GM18867 (cell line): ENCODE measurements at regions not wholly inside any gene's neighbourhood (a gene's known extent, or its start where the extent isn't known, plus 50 kb on each side); places are given as distances from the start of the nearest gene placed in this dataset.

ENCODE experiments used
- ATAC-seq: cut with Tn5 transposase; IDR thresholded peaks from one replicate; pipeline ENCODE4 v1.9.1; 2021; ENCODE audit warnings: mild to moderate bottlenecking, moderate library complexity; ENCODE audit not compliant: unreplicated experiment

GRCh38 chr5:133696782-133697507 lies 84.6 kb upstream of the FSTL4 start:
- ATAC-seq: no peak

DNA sequence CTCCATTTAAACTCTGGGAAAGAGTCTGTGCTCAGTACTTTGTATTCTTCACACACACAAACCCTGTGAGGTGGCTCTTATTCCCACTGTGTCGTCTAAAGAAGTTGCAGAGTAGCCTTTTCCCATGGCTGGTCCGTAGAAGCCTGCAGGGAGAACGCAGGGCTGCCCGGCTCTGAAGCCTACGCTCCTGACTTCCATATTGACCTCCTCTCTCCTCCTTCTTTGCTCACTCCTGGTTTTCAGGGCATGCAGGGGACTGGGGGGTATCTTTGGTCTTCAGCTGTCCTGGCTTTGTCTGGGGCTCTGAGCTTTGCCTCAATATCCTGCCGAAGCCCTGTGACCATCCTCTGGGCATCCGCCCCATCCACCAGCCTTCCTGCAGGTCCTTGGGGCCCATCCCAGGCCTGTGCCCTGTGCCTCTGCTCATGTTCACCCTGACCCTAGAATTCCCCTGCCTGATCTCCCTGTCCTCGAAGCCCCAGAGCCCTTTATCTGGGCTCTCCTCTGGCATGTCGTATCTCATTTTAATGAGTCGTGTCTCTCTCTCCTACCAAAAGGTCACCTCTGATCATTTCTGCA lies 83.8 kb upstream of the FSTL4 start:
- ATAC-seq: no peak

- ATAC-seq: no peak
These were observed 82.0 kb upstream of the FSTL4 start for GRCh38 chr5:133694181-133694831.

DNA sequence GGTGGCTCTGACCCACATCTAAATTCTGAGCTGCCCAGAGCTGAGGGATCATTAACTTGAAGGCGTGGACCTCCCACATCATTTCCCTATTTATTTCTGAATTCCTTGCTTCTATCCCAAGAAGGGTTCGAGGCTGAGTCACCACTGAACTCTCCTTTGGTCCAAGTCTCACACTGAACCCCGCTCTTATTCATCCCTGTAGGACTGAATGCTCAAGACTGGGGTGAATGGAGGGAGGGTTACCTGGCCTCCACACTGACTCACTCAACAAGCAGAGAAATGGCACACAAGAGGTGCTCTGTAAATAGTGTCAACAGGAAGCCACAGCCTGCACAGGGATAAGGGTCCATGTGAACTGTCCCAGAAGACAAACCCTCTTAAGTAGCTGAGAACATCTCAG lies 79.1 kb upstream of the FSTL4 start:
- no peak for ATAC-seq

DNA sequence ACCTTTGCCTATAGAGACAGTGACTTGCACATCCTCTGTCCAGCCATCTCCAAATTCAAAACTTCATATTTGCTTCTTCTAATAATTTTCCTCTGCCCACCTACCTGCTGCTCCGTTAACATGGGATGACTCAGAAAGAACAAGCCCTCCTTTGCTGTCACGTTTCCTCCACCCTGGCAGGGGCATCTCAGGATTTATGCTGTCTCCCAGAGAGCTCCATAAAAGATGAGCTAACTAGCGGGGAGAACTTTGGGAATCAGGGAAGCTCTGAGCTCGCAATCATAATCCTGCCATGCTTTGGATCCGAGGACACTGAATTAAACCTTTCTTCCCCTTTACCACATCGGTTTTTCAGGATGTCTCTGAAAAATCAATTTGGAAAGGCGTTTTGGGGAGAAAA lies 78.4 kb upstream of the FSTL4 start:
- no peak for ATAC-seq

- ATAC-seq: peak; percentile 63
These were observed 76.0 kb upstream of the FSTL4 start for GRCh38 chr5:133688391-133688790.

DNA sequence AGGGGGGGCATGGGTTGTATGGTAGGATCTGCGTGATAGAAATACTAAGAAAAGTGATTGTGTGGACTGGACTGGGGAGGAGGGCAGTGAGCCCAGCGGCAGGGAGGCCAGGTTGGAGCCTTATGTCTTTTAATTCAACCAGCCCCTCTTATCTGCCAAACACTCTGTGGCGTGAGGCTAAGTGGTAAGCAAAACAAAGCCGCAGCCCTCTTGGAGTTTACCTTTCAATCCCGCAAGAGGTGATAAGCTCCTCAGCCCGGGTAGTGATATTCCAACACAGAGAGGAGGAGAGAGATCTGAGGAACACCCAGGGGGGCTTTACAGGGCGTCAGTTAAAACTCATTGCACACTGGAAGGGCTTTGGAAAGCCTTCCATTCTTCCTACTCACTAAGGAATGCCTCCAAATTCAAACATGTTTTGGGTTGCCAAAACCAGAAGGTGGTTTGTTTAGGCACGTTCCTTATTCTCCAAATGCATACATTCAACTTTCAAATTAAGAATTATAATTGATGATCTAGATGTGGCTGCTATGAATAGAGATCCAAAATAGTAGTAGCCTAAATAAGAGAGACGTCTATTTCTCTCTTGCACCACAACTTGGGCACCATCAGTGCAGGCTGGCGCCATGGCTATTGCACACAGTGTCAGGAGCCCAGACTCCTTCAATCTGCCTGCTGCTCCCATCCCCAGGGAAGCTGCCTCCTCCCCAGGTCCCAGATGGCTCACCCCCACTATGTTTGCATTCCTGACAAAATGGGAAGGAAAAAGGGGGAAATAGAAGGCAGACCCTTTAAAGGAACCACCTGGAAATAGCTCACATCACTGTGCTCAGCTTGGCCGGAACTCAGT lies 75.1 kb upstream of the FSTL4 start:
- ATAC-seq: no peak

GRCh38 chr5:133686566-133686965 lies 74.2 kb upstream of the FSTL4 start:
- ATAC-seq: no peak

GRCh38 chr5:133685402-133686018 lies 73.2 kb upstream of the FSTL4 start:
- no peak for ATAC-seq

- no peak for ATAC-seq
These were observed 71.6 kb upstream of the FSTL4 start for GRCh38 chr5:133683646-133684596.

GRCh38 chr5:133682451-133682850 lies 70.1 kb upstream of the FSTL4 start:
- no peak for ATAC-seq

DNA sequence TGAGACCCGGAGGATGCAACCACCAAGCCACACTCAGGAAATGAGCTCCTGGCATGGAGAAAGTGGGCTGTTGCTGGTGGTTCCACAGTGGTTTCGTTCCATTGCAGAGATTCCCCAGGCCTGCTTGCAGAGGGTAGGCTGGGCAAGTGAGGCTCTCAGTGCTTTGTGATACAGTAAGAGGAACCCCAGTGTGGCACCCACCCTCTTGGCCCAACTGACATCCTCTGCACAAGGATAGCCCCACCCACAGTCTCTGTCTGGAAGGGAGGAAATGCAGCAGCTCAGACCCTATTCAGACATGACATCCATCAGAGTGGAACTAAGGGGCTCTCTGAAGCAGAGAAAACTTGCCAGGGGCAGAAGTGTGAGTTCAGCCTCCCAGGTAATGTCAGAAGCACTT lies 69.6 kb upstream of the FSTL4 start:
- ATAC-seq: no peak

DNA sequence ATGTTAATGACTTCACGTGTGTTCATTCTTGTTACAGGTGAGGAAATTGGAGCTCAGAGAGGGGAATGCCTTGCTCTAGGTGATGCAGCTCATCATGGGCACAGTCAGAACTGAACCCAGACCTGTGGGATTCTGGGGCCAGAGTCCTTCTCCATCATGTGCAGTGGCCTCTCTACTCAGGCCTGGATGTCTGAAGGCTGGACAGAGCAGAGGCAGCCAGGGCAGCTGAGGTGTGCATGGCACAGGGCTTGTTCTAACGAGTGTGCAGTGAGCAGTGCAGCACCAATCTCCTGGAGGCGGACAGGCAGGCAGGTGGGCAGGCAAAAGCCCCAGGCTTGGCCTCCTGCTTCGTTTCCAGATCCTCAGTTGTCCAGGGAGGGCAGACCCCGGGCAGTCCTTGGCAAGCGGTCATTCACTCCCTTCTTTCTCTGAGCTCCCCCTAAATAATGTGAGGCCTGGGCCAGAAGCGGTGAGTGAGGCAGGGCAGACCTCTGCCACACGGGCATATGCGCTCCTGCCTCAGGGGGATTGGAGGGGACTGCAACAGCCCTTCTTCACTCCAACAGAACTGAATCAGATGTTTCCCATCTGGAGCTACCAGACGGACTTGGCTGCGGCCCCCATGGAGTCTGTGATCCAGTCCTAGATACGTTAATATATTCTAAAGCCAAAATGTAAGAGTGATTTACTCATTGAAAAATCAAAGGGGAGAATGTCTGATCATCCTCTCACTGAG lies 68.7 kb upstream of the FSTL4 start:
- ATAC-seq: no peak

DNA sequence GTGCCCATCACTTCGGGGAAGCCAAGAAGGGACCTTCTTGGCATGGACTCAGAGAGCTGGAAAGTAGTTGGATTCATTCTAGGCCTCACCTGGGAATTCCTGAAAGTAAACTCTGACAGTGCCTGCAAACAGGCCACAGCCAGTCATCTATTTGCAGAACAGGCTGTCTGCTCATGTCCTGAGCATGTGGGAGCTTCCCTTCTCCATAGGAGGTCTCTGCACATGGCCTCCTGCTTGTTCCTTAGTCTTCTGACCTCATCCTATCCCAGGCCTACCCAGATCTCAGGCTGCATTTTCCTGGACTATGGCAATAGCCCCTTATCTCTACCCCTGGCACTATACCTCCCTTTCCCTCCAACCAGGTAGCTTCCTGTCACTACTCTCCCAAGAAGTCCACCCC lies 67.2 kb upstream of the FSTL4 start:
- no peak for ATAC-seq

DNA sequence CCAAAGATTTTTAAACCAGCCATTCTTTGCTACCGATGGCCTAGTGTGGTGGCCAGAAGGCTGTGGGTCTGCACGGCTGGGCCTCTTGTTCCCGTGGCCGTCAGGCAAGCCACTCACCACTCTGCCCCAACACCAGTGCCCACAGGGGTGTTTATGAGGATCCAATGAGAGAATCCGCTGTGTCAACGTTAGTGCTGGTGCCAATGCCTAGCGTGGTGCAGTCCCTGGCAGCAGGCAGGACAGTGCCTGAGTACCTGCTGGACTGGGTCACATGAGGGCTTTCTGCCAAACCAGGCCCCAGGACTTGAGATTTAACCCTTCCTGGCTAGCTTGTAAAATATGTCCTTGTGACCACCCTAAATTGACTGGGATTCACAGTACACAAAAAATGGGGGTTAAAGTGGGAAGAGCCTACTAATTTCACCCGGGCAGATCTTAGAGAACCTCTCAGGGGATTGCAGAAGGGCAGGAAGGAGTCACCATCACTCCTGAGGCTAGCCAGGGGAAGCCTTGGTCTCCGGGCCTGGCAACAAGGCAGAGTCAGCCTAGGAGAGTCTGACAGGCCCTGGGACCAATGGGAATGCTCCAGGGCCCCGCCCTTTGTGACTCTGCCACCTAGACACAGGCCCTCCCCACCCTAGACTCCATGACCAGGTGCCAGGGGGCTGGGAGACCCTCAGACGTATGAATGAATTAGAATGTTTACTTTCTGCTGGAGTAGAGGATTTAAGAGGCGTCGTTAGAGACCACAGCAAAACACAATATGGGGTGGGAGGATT lies 63.2 kb upstream of the FSTL4 start:
- no peak for ATAC-seq

DNA sequence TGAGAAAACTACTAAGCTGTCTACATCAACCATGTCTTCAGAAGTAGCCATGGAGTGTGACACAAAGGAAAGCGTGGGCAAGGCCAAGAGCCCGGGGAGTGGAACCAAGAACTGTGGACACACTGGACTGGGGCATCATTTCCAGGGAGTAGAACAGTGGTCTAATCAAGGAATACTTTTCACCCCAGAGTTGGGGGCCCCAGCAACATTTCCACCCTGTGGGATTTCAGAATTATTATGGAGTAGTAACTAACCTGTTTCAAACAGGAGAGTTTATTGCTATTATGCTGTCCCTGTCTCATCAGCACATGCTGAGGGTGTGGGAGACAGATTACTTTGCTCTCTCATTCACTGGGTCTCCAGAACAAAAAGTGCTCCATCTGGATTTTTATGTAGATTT lies 58.0 kb upstream of the FSTL4 start:
- no peak for ATAC-seq

DNA sequence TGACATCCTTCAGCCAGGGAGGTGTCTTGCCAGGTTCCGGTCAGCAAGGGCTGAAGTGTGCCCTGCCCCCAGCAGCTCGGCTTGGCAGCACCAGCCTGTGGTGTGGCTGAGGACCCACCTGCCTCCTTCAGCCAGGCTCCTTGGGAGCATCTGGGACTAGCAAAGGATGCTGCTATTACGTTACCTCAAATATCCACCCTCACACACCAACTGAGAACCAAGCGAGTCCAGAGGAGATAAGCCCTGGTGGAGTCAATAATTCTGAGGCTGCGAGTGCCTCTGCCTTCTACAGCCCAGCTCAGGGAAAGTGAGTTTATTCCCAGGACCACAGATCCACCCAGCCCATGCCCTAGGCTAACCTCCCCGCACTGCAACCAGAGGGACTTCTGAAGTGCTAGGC lies 57.1 kb upstream of the FSTL4 start:
- no peak for ATAC-seq

GRCh38 chr5:133668458-133668857 lies 56.1 kb upstream of the FSTL4 start:
- ATAC-seq: no peak

DNA sequence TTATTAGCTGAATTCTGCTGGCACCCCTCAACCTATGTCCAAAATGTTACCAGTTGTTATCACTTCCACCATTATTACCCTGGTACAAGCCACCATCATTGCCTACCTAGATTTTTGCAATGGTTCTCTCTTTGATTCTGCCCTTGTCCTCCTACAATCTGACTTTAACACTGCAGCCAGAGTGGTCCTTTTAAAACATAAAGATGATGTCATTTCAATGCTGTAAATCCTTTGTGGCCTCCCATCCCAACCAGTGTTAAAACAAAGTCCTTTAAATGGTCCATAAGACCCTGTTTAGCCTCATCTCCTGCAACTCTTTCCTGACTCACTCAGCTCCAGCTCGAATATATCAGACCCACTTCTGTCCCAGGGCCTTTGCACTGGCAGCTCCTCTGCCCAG lies 54.9 kb upstream of the FSTL4 start:
- no peak for ATAC-seq
